ENCODE measurements at regions not wholly inside any gene's neighbourhood (a gene's known extent, or its start where the extent isn't known, plus 50 kb on each side); places are given as distances from the start of the nearest gene placed in this dataset.

GRCh38 chr3:17833786-17834559 lies 91.5 kb upstream of the TBC1D5 start:
- Histone ChIP-seq H3K9me3 (ENCODE audit: insufficient read depth, low read length) (no peaks in the 10 kb centered on the region), H3K9ac (ENCODE audit: insufficient read length, low read depth) (no peak overlapping the region), H3K4me1 (ENCODE audit: insufficient read depth, insufficient read length) (no peaks in the 10 kb centered on the region), H3K36me3 (ENCODE audit: insufficient read depth, insufficient read length, low read length) (no peaks in the 10 kb centered on the region), H3K27me3 (ENCODE audit: insufficient read depth, insufficient read length) (no peaks in the 10 kb centered on the region), H3K4me3 (ENCODE audit: insufficient read length, low read depth) (no peak overlapping the region)
- DNase-seq (ENCODE audit: low read depth, low spot score): no peak
- TF ChIP-seq SUZ12 (IDR thresholded peaks at IDR 0.05; ENCODE audit: extremely low read depth, insufficient read depth, insufficient read length): no peak
- TF ChIP-seq YY1 (IDR thresholded peaks at IDR 0.05; ENCODE audit: insufficient read depth, insufficient read length): no peak
- no peak for TF ChIP-seq ZNF274 (IDR thresholded peaks at IDR 0.05; ENCODE audit: low read depth, low read length)

- TF ChIP-seq SUZ12 (IDR thresholded peaks at IDR 0.05; ENCODE audit: extremely low read depth, insufficient read depth, insufficient read length): no peak
- TF ChIP-seq YY1 (IDR thresholded peaks at IDR 0.05; ENCODE audit: insufficient read depth, insufficient read length): no peak
- no peak for TF ChIP-seq ZNF274 (IDR thresholded peaks at IDR 0.05; ENCODE audit: low read depth, low read length)
- Histone ChIP-seq H3K4me1 (ENCODE audit: insufficient read depth, insufficient read length) (no peaks in the 10 kb centered on the region), H3K36me3 (ENCODE audit: insufficient read depth, insufficient read length, low read length) (no peaks in the 10 kb centered on the region), H3K27me3 (ENCODE audit: insufficient read depth, insufficient read length) (no peaks in the 10 kb centered on the region), H3K4me3 (ENCODE audit: insufficient read length, low read depth) (no peak overlapping the region), H3K9me3 (ENCODE audit: insufficient read depth, low read length) (no peaks in the 10 kb centered on the region), H3K9ac (ENCODE audit: insufficient read length, low read depth) (no peak overlapping the region)
- DNase-seq (ENCODE audit: low read depth, low spot score): no peak
Observed at GRCh38 chr3:17832016-17832415, 89.6 kb upstream of the TBC1D5 start.

DNA sequence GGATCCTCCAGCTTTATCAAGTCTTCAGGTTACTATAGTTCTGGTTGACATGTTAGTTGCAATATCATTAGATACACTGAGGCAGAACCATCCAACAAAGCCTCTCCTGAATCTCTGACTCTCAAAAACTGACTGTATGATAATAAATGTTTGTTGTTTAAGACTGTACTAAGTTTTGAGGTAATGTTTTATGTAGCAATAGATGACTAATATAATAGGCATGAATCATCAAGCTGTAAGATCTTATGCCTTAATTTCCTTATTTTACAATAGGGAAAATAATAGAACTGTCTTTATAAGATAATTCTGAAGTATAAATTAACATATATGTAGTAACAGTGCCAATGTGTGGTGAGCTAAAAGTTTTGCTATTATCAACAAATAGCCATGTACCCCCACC lies 88.9 kb upstream of the TBC1D5 start:
- no peaks in the 10 kb centered on the region for H3K4me1 ChIP-seq (ENCODE audit: insufficient read depth, insufficient read length)
- TF ChIP-seq SUZ12 (IDR thresholded peaks at IDR 0.05; ENCODE audit: extremely low read depth, insufficient read depth, insufficient read length): no peak
- TF ChIP-seq ZNF274 (IDR thresholded peaks at IDR 0.05; ENCODE audit: low read depth, low read length): no peak
- no peak for TF ChIP-seq YY1 (IDR thresholded peaks at IDR 0.05; ENCODE audit: insufficient read depth, insufficient read length)
- no peak for DNase-seq (ENCODE audit: low read depth, low spot score)
- no peaks in the 10 kb centered on the region for H3K9me3 ChIP-seq (ENCODE audit: insufficient read depth, low read length)
- H3K36me3 ChIP-seq (ENCODE audit: insufficient read depth, insufficient read length, low read length): no peaks in the 10 kb centered on the region
- H3K4me3 ChIP-seq (ENCODE audit: insufficient read length, low read depth): no peak overlapping the region
- H3K9ac ChIP-seq (ENCODE audit: insufficient read length, low read depth): no peak overlapping the region
- no peaks in the 10 kb centered on the region for H3K27me3 ChIP-seq (ENCODE audit: insufficient read depth, insufficient read length)

DNA sequence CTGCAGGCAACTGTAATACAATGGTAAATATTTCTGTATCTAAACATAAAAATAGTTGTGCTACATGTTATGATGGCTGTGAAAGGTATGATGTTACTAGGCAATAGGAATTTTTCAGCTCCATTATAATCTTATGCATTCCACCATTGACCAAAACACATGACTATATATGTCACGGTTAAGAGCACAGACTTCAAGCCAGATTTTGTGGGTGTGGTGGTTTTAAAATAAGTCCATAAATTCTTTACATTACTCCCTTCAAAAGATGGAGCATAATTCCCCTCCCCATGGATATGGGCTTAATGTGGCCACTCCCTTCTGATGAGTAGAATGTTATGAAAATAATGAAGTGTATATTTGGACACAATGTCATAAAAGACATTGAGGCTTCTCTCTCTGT lies 88.4 kb upstream of the TBC1D5 start:
- no peak for DNase-seq (ENCODE audit: low read depth, low spot score)

DNA sequence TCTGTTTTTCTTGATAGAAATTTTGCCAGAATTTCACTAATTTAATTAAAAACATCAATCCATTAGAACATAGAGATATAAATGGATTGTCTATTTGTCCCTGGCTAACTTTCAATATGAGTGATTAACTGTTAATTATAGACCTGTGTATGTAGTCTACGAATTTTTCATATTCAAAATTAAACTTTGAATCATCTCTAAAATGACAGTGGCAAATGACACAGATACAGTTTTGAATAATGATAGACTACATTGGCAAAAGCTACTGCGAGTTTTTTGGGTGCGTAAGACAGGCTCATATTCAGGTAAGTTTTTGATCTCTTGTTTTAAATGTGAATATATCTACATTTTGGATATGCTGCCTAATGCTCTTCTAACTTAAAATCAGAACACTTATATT lies 86.0 kb upstream of the TBC1D5 start:
- Histone ChIP-seq H3K9ac (ENCODE audit: insufficient read length, low read depth) (no peak overlapping the region), H3K4me3 (ENCODE audit: insufficient read length, low read depth) (no peak overlapping the region), H3K27me3 (ENCODE audit: insufficient read depth, insufficient read length) (no peaks in the 10 kb centered on the region), H3K9me3 (ENCODE audit: insufficient read depth, low read length) (no peaks in the 10 kb centered on the region), H3K36me3 (ENCODE audit: insufficient read depth, insufficient read length, low read length) (no peaks in the 10 kb centered on the region), H3K4me1 (ENCODE audit: insufficient read depth, insufficient read length) (no peaks in the 10 kb centered on the region)
- DNase-seq (ENCODE audit: low read depth, low spot score): no peak
- TF ChIP-seq SUZ12 (IDR thresholded peaks at IDR 0.05; ENCODE audit: extremely low read depth, insufficient read depth, insufficient read length) (no peak), ZNF274 (IDR thresholded peaks at IDR 0.05; ENCODE audit: low read depth, low read length) (no peak), YY1 (IDR thresholded peaks at IDR 0.05; ENCODE audit: insufficient read depth, insufficient read length) (no peak)

More for the DNA sequence above, 88.4 kb upstream of the TBC1D5 start:
- no peaks in the 10 kb centered on the region for H3K9me3 ChIP-seq (ENCODE audit: insufficient read depth, low read length)
- no peaks in the 10 kb centered on the region for H3K36me3 ChIP-seq (ENCODE audit: insufficient read depth, insufficient read length, low read length)
- H3K27me3 ChIP-seq (ENCODE audit: insufficient read depth, insufficient read length): no peaks in the 10 kb centered on the region
- no peak for TF ChIP-seq ZNF274 (IDR thresholded peaks at IDR 0.05; ENCODE audit: low read depth, low read length)
- TF ChIP-seq SUZ12 (IDR thresholded peaks at IDR 0.05; ENCODE audit: extremely low read depth, insufficient read depth, insufficient read length): no peak
- no peak for TF ChIP-seq YY1 (IDR thresholded peaks at IDR 0.05; ENCODE audit: insufficient read depth, insufficient read length)
- no peaks in the 10 kb centered on the region for H3K4me1 ChIP-seq (ENCODE audit: insufficient read depth, insufficient read length)
- H3K4me3 ChIP-seq (ENCODE audit: insufficient read length, low read depth): no peak overlapping the region
- H3K9ac ChIP-seq (ENCODE audit: insufficient read length, low read depth): no peak overlapping the region

DNA sequence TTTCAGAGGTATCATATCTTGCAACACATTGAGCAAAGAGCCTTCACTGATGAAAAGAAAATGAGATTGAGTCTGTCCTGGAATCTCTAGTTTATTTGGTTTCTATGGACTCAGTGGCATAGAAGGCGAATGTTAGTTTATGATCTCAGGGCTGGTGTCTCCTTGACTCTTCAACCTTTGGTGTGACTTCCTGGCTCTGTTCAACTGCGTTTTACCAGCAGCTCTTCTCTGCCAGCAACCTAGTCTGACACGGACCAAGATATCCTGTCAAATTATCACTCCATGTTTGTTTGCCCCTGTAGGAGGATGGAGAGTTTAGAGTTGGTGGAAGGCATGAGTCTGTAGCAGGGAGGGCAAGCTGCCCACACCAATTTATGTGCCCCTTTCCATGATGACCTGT lies 82.9 kb upstream of the TBC1D5 start:
- H3K4me1 ChIP-seq (ENCODE audit: insufficient read depth, insufficient read length): no peaks in the 10 kb centered on the region
- no peak overlapping the region for H3K4me3 ChIP-seq (ENCODE audit: insufficient read length, low read depth)
- no peaks in the 10 kb centered on the region for H3K27me3 ChIP-seq (ENCODE audit: insufficient read depth, insufficient read length)
- H3K9ac ChIP-seq (ENCODE audit: insufficient read length, low read depth): no peak overlapping the region
- H3K36me3 ChIP-seq (ENCODE audit: insufficient read depth, insufficient read length, low read length): no peaks in the 10 kb centered on the region
- H3K9me3 ChIP-seq (ENCODE audit: insufficient read depth, low read length): no peaks in the 10 kb centered on the region
- TF ChIP-seq ZNF274 (IDR thresholded peaks at IDR 0.05; ENCODE audit: low read depth, low read length) (no peak), YY1 (IDR thresholded peaks at IDR 0.05; ENCODE audit: insufficient read depth, insufficient read length) (no peak), SUZ12 (IDR thresholded peaks at IDR 0.05; ENCODE audit: extremely low read depth, insufficient read depth, insufficient read length) (no peak)
- DNase-seq (ENCODE audit: low read depth, low spot score): no peak

GRCh38 chr3:17823816-17824215 lies 81.4 kb upstream of the TBC1D5 start:
- Histone ChIP-seq H3K9ac (ENCODE audit: insufficient read length, low read depth) (no peak overlapping the region), H3K4me1 (ENCODE audit: insufficient read depth, insufficient read length) (no peaks in the 10 kb centered on the region), H3K27me3 (ENCODE audit: insufficient read depth, insufficient read length) (no peaks in the 10 kb centered on the region), H3K36me3 (ENCODE audit: insufficient read depth, insufficient read length, low read length) (no peaks in the 10 kb centered on the region), H3K9me3 (ENCODE audit: insufficient read depth, low read length) (peaks cover 3% of the 10 kb centered on the region; the same call in 1 of the 2 replicates), H3K4me3 (ENCODE audit: insufficient read length, low read depth) (no peak overlapping the region)
- no peak for DNase-seq (ENCODE audit: low read depth, low spot score)
- TF ChIP-seq ZNF274 (IDR thresholded peaks at IDR 0.05; ENCODE audit: low read depth, low read length) (no peak), YY1 (IDR thresholded peaks at IDR 0.05; ENCODE audit: insufficient read depth, insufficient read length) (no peak), SUZ12 (IDR thresholded peaks at IDR 0.05; ENCODE audit: extremely low read depth, insufficient read depth, insufficient read length) (no peak)
